Heart right ventricle (tissue), 16 donors: ENCODE measurements at regions not wholly inside any gene's neighbourhood (a gene's known extent, or its start where the extent isn't known, plus 50 kb on each side); places are given as distances from the start of the nearest gene placed in this dataset.

Source experiments
- ATAC-seq, 8 donors: fragments of 200-7000 bp; cut with Tn5 transposase; one replicate each; pipeline ENCODE4 v1.9.1; 2020; ENCODE audit warnings: mild to moderate bottlenecking in 8 of 8, moderate library complexity in 8 of 8, moderate number of reproducible peaks in 1 of 8
- DNase-seq, 2 donors: peaks; one replicate each; pipeline ENCODE4 v3.0.0-alpha.2; 2020
- H3K27ac ChIP-seq, 10 donors: fragments of 200-600 bp; sonication (generic) in 2 of 10; one replicate each; pipeline versions ENCODE4 v1.5.0 to v1.8.0; 2020 to 2022; ENCODE audit warnings: mild to moderate bottlenecking in 3 of 10
- H3K27me3 ChIP-seq, 7 donors: fragments of 200-600 bp; one replicate each; pipeline ENCODE4 v1.8.0; 2021 to 2022; ENCODE audit warnings: mild to moderate bottlenecking in 2 of 7
- H3K36me3 ChIP-seq, 9 donors: fragments of 200-600 bp; sonication (generic) in 1 of 9; one replicate each; pipeline versions ENCODE4 v1.5.0 to v1.8.0; 2020 to 2022; ENCODE audit warnings: mild to moderate bottlenecking in 2 of 9
- H3K4me1 ChIP-seq, 9 donors: fragments of 200-600 bp; sonication (generic) in 1 of 9; one replicate each; pipeline versions ENCODE4 v1.5.0 to v1.8.0; 2020 to 2022; ENCODE audit warnings: mild to moderate bottlenecking in 4 of 9
- H3K4me3 ChIP-seq, 10 donors: fragments of 200-600 bp; sonication (generic) in 2 of 10; one replicate each; pipeline versions ENCODE4 v1.5.0 to v1.8.0; 2020 to 2022; ENCODE audit warnings: mild to moderate bottlenecking in 7 of 10, moderate library complexity in 2 of 10
- H3K9me3 ChIP-seq, 11 donors: fragments of 200-600 bp in 10 of 11; sonication (generic) in 2 of 11; one replicate each; pipeline versions ENCODE4 v1.5.0 to v1.8.0; 2013 to 2022; ENCODE audit warnings: mild to moderate bottlenecking in 2 of 11, control low read depth in 1 of 11, moderate library complexity in 1 of 11
- CTCF ChIP-seq, 9 donors: fragments of 200-600 bp; sonication (generic) in 2 of 9; IDR thresholded peaks; one replicate each; pipeline versions ENCODE4 v1.5.0 to v1.8.0; 2021 to 2022; ENCODE audit warnings: antibody characterized with exemption in 9 of 9, mild to moderate bottlenecking in 5 of 9, moderate library complexity in 1 of 9
- WGBS, 2 donors: extraction: QIAGEN DNeasy Blood & Tissue Kit; methylation state at CpG; one replicate each; pipeline ENCODE4 v1.1.7; 2013; ENCODE audit warnings: inconsistent platforms in 1 of 2; 5-methylcytosine and 5-hydroxymethylcytosine counted together
- intact Hi-C, 10 donors: fragments of 100-400 bp; cut with DNase I; formaldehyde crosslinking; loops; one replicate each; pipeline versions ENCODE4 v1.11.1 to v1.14.2; 2022
- donor health status: Arrhythmogenic right ventricular cardiomyopathy.
- donor health status: ischemic (EF 13 %, LVEDD 7.1; RV severe dilation, severe dysfunction).
- donor health status: healthy with polysubstance abuse.
- donor health status: DM: no; HTN: yes; CAD: no.
- donor health status: DM: no; HTN: no; CAD: no.
- donor health status: ischemic (EF 25% LVEDD 6.9; RV normal size, moderate dysfunction).
- donor health status: ischemic (EF 25% LVEDD 5.7; RV mildly dilated, moderate dysfunction).
- donor health status: healthy.
- donor health status: DM: yes; HTN: yes; CAD: no.
- donor health status: Ischemic cardiomyopathy.
- donor health status: ischemic (EF 35%, LVEDD 5.7; RV mildly dilated, moderate dysfunction).
- donor health status: nonischemic (EF 11% LVEDD 7.7; RV severe dilation, severe dysfunction).
- donor health status: DM: yes; HTN: yes; CAD: no.
- donor health status: PGD.
- donor health status: ischemic (EF 29% LVEDD 5.4; RV normal size, mild dysfunction).
- donor health status: nonischemic (EF 23%, LVEDD 6.1; RV moderate dilation, normal function).

GRCh38 chr2:12884713-12885282 lies 168.1 kb downstream of the TRIB2 start:
- DNase-seq (peak; percentile 30 to 69), ATAC-seq (peak; percentile 82 to 95 (median 89))
- intact Hi-C loops, result loop anchor here in 2 of 10 donors (1.0 to 5.0 kb wide), 2 partner anchors 62 to 76 kb away; no protein-coding TSS in a partner anchor
- 24 to 37% methylated on average over 7 of the region's 7 CpGs for WGBS, 2 donors
- H3K27me3 ChIP-seq, result no peaks in the 10 kb centered on the region
- peak overlapping the region in 9 of 10 donors; percentile 32 to 76 (median 54) for H3K27ac ChIP-seq
- H3K4me3 ChIP-seq, result no peak overlapping the region
- peaks cover 11 to 30% (median 23%) of the 10 kb centered on the region in 9 donors for H3K4me1 ChIP-seq
- TF ChIP-seq CTCF (IDR thresholded peaks at IDR 0.05), result no peak
- H3K9me3 ChIP-seq, result no peaks in the 10 kb centered on the region
- no peaks in the 10 kb centered on the region for H3K36me3 ChIP-seq

GRCh38 chr2:12890066-12890465 lies 173.3 kb downstream of the TRIB2 start:
- peaks cover 0 to 24% (median 14%) of the 10 kb centered on the region in 11 donors for H3K9me3 ChIP-seq
- no peaks in the 10 kb centered on the region for H3K27me3 ChIP-seq
- no peak for ATAC-seq
- no peaks in the 10 kb centered on the region for H3K36me3 ChIP-seq
- no peak overlapping the region for H3K4me3 ChIP-seq
- DNase-seq, result no peak
- intact Hi-C loops, result no loop called here
- H3K4me1 ChIP-seq, result peaks cover 3 to 14% (median 9%) of the 10 kb centered on the region in 9 donors
- WGBS, 2 donors, result 85 to 86% methylated on average over 4 of the region's 4 CpGs
- H3K27ac ChIP-seq, result no peak overlapping the region
- TF ChIP-seq CTCF (IDR thresholded peaks at IDR 0.05), result no peak

GRCh38 chr2:12890481-12890991 lies 173.8 kb downstream of the TRIB2 start:
- H3K9me3 ChIP-seq, result peaks cover 0 to 29% (median 14%) of the 10 kb centered on the region in 11 donors
- no peaks in the 10 kb centered on the region for H3K36me3 ChIP-seq
- intact Hi-C loops, result no loop called here
- WGBS, 2 donors, result 97 to 98% methylated on average over 6 of the region's 6 CpGs
- no peak for DNase-seq
- no peak for TF ChIP-seq CTCF (IDR thresholded peaks at IDR 0.05)
- peaks cover 0 to 9% (median 4%) of the 10 kb centered on the region in 9 donors for H3K4me1 ChIP-seq
- no peaks in the 10 kb centered on the region for H3K27me3 ChIP-seq
- ATAC-seq, result no peak
- H3K27ac ChIP-seq, result no peak overlapping the region
- no peak overlapping the region for H3K4me3 ChIP-seq

- H3K36me3 ChIP-seq, result no peaks in the 10 kb centered on the region
- 82 to 92% methylated on average over 2 of the region's 2 CpGs for WGBS, 2 donors
- peaks cover 0 to 13% (median 0%) of the 10 kb centered on the region in 9 donors for H3K4me1 ChIP-seq
- intact Hi-C loops, result no loop called here
- no peak overlapping the region for H3K4me3 ChIP-seq
- no peaks in the 10 kb centered on the region for H3K27me3 ChIP-seq
- TF ChIP-seq CTCF (IDR thresholded peaks at IDR 0.05), result no peak
- no peak for DNase-seq
- peaks cover 0 to 30% (median 14%) of the 10 kb centered on the region in 11 donors for H3K9me3 ChIP-seq
- ATAC-seq, result no peak
- H3K27ac ChIP-seq, result no peak overlapping the region
Observed at GRCh38 chr2:12895017-12895416, 178.3 kb downstream of the TRIB2 start.
